ENCODE measurements at regions not wholly inside any gene's neighbourhood (a gene's known extent, or its start where the extent isn't known, plus 50 kb on each side); places are given as distances from the start of the nearest gene placed in this dataset.
A peak's percentile ranks its signal among the peaks of the same experiment; 100 is the strongest.

GRCh38 chr1:231091831-231092301 is 51.8 kb upstream of the FAM89A start:
- Histone ChIP-seq H4K20me1 (replicated peaks in 1 of 2; ENCODE audit: control insufficient read depth in 1 of 2, insufficient read depth in 2 of 2, low read length in 2 of 2) (no peaks in the 10 kb centered on the region), H3K27ac (ENCODE audit: low read depth, low read length) (no peak overlapping the region), H2BK5ac (ENCODE audit: low read depth, low read length) (no peak overlapping the region), H3K9ac (replicated peaks in 1 of 4; ENCODE audit: extremely low read depth in 1 of 4, low read depth in 3 of 4, low read length in 3 of 4) (no peak overlapping the region), H3K27me3 (replicated peaks in 1 of 4; ENCODE audit: control insufficient read depth in 3 of 4, extremely low read depth in 1 of 4, insufficient read depth in 3 of 4, low read length in 3 of 4) (peaks cover 0 to 3% (median 0%) of the 10 kb centered on the region in 4 experiments; a peak in 2 of 7 replicates), H3K23ac (ENCODE audit: insufficient read length) (no peak overlapping the region), H3K4me1 (replicated peaks in 1 of 4; ENCODE audit: control insufficient read depth in 3 of 4, insufficient read depth in 4 of 4, low read length in 3 of 4) (no peaks in the 10 kb centered on the region), H4K8ac (ENCODE audit: extremely low read depth, insufficient read depth, low read length) (no peak overlapping the region), H3K18ac (ENCODE audit: extremely low read depth, low read length) (no peak overlapping the region), H3K79me1 (ENCODE audit: low read depth, low read length) (no peaks in the 10 kb centered on the region), H2AFZ (ENCODE audit: low read length) (peak overlapping the region; percentile 54), H3K4me3 (ENCODE audit: extremely low read depth in 1 of 4, insufficient read depth in 2 of 4, low read depth in 3 of 4, low read length in 4 of 4) (no peak overlapping the region), H3K9me3 (ENCODE audit: insufficient read depth in 2 of 2, low read depth in 1 of 2, low read length in 1 of 2) (no peaks in the 10 kb centered on the region), H3K14ac (ENCODE audit: insufficient read length) (no peak overlapping the region), H2BK15ac (ENCODE audit: low read length) (no peak overlapping the region), H4K5ac (ENCODE audit: insufficient read length, low read depth, low read length) (no peak overlapping the region), H2BK120ac (replicated peaks; ENCODE audit: low read depth, low read length) (no peak overlapping the region), H3K4me2 (ENCODE audit: insufficient read depth in 1 of 2, low read depth in 2 of 2, low read length in 2 of 2) (no peak overlapping the region), H3K4ac (replicated peaks; ENCODE audit: insufficient read length, low read depth, low read length) (no peak overlapping the region), H3K79me2 (ENCODE audit: control insufficient read depth in 1 of 2, insufficient read depth in 2 of 2, low read length in 2 of 2) (no peaks in the 10 kb centered on the region), H2BK20ac (ENCODE audit: low read length) (no peak overlapping the region), H3K56ac (replicated peaks; ENCODE audit: insufficient read length, low read depth, low read length) (no peak overlapping the region), H4K91ac (replicated peaks; ENCODE audit: insufficient read length, low read length) (no peak overlapping the region), H2BK12ac (ENCODE audit: low read depth, low read length) (no peak overlapping the region), H3K23me2 (ENCODE audit: low read depth, low read length) (no peaks in the 10 kb centered on the region; the same call in 1 of the 2 replicates), H2AK5ac (ENCODE audit: low read depth, low read length) (no peak overlapping the region), H3K36me3 (ENCODE audit: control insufficient read depth in 2 of 4, insufficient read depth in 4 of 4, low read length in 3 of 4) (no peaks in the 10 kb centered on the region)
- POLR2A ChIA-PET (ENCODE audit: partially characterized antibody), result no interaction called here
- 42% methylated on average over 13 of the region's 13 CpGs; no CpG with 5 or more reads in 1 of the 2 experiments for WGBS, 2 experiments (ENCODE audit: extremely low coverage in 1 of 2, insufficient coverage in 1 of 2, insufficient read length in 1 of 2, insufficient replicate concordance in 2 of 2, low coverage in 1 of 2, low lambda C conversion rate in 2 of 2, missing lambda C conversion rate in 1 of 2)
- peak; percentile 33 to 83 for DNase-seq (ENCODE audit: low read depth in 1 of 2, low spot score in 2 of 2)
- no peak for TF ChIP-seq YY1 (IDR thresholded peaks at IDR 0.05; ENCODE audit: low read depth, low read length)
- TF ChIP-seq CTCF (IDR thresholded peaks at IDR 0.05; ENCODE audit: control extremely low read depth in 1 of 3, insufficient read depth in 1 of 3, low read depth in 1 of 3, low read length in 3 of 3), result peak; percentile 87 to 95 (median 94)
- peak; percentile 76 to 83 for TF ChIP-seq RAD21 (IDR thresholded peaks at IDR 0.05 in 1 of 2, conservative IDR thresholded peaks at IDR 0.05 in 1 of 2; ENCODE audit: low read depth in 2 of 2, low read length in 2 of 2)
- CTCF ChIA-PET (ENCODE audit: partially characterized antibody), result interaction anchor here (0.7 to 3.2 kb wide), 41 partner anchors 10 to 546 kb away, joined by 3 to 29 read pairs (median 5); partner anchors contain the start of gene FAM89A
- peak; percentile 93 for FAIRE-seq
